Hepatic stellate cell (primary cell): ENCODE measurements at regions not wholly inside any gene's neighbourhood (a gene's known extent, or its start where the extent isn't known, plus 50 kb on each side); places are given as distances from the start of the nearest gene placed in this dataset.
"Not testable (repeated sequence)": the region's sequence is repeated elsewhere in the genome, so short reads cannot be mapped to it uniquely, and the experiment has no call there.

Experiments used
- DNase-seq: peaks from one replicate; pipeline ENCODE4 v3.0.0; 2011; ENCODE audit warnings: low spot score

DNA sequence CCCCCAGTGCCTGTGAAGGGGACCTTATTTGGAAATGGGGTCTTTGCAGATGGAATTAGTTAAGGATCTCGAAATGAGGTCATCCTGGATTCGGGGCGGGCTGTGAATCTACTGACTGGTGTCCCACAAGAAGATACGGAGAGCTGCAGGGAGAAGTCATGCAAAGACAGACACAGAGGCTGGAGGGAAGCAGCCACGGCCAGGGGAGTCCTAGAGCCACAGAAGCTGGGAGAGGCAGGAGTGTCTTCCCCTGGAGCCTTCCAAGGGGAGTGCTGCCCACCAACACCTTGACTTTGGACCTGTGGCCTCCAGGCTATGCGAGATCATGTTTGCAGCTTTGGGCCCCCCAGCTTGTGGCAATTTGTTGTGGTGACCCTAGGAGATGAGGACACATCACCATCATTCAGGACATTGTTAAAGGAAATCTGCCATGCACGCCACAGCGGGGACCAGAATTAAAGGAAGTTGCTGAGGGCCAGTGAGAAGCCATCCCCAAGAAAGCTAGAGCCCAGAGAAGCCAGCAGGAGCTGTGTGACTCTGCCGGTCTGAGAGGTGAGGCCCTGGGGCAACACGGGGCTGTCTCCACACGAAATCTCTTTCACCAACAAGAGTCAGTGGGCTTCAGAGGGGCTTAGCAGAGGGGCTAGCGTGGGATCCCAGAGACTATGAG is 434.7 kb downstream of the BRD1 start:
- DNase-seq: no peak

DNA sequence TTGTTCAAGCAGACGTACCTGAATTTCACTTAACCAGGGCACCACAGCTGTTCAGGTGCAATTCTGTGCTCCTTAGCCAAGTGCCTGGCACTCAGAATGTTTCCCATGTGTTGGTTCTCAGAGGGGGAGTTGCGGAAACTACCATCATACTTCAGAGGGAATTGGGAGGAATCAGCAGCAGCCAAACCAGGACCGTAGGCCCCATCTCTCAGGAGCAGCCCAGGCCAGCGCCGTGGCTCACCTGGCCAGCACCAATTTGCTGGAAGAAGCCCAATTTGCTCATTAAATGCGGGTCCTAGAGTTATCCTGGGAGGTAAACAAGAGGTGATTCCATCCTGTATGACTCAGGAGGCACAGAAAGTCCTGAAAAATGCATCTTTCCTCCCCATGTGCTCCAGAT is 435.4 kb downstream of the BRD1 start:
- no peak for DNase-seq

DNA sequence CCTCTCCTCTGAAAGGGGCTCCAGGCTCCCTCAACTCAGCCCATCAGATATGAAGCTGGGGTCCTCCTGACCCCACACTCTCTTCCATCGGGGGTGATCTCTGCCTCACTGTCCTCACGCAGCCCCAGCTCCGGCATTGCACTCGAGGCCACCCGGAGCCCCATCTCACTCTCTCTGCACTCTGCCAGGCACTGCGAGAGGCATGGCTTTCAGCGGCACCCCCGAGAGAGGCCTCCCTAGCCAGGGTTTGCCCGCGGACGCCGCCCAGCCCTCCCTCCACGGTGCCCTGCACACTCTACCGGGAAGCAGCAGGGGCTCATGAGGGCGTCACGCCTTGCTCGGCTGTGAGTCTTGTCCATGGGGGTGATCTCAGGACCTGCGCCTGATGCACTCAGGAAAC is 436.2 kb downstream of the BRD1 start:
- DNase-seq: no peak

DNA sequence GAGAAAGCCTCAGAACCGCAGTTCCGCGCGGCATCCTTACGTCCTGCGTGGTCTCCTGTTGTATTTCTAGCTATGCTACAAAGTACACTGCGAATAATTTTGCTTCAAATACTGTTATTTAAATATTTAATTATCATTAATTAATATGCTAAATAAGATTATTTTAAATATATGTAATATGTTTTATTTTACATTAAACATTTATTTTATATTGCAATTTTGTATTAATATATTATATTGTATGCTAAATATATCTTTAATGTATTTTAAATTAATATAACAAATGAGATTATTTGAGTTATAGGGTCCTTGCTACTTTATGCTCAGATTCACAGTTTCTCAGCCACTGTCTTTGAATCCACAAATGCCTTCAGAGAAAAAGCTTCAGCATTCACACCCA is 436.7 kb downstream of the BRD1 start:
- DNase-seq: no peak

DNA sequence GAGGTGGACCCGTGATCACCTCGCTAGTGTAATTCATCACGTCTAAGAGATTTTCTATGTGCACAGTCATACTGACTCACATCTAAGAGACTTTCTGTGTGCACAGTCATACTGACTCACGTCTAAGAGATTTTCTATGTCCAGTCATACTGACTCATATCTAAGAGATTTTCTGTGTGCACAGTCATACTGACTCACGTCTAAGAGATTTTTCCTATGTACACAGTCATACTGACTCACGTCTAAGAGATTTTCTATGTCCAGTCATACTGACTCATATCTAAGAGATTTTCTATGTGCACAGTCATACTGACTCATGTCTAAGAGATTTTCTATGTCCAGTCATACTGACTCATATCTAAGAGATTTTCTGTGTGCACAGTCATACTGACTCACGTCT is 443.8 kb downstream of the BRD1 start:
- DNase-seq: not testable (repeated sequence)

DNA sequence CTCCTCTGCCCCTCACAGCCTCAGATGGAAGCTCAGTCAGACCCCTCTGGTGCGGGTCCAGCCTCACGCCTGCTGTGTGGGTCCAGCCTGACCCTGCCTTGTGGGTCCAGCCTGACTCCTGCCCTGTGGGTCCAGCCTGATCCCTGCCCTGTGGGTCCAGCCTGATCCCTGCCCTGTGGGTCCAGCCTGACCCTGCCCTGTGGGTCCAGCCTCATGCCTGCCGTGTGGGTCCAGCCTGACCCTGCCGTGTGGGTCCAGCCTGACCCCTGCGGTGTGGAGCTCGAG is 445.3 kb downstream of the BRD1 start:
- DNase-seq: no peak

DNA sequence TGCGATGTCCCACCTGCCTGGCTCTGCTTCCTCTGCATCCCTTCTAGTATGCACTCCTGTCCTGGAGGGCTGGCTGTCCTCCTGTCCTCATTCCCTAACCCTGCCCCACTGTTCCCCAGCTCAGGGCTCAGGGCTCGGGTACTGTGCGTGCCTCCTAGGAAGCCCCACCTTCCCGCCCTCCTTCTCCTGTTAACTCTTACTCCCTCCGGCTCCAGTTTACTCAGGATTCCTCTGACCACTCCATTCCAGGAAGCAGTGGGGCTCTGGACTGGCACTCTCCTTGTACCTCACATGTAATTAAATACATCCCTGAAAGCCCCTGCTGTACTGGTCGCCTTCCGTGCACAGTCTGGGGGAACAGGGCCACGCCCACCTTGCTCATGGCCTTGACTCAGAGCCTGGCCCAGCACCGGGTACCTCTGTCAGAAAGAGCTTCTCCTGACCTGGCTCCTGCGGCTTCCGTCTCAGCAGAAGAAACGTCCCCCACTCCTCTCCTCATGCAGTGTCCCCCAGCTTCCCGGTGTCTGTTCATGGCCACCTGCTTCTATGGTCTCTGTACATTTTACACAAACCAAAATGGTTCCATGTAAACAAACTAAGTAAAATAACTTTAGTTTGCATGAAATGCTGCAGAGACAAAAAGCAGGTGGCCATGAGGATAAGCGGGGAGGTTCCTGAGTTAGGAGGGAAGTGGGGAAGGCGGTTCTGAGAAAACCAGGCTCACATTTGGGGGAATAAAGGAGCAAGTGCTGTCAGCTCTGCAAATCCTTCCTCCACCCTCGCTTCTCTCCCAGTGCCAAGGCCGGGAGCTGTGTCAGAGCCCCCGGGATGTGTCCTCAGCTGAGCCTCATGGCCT is 445.9 kb downstream of the BRD1 start:
- DNase-seq: no peak

DNA sequence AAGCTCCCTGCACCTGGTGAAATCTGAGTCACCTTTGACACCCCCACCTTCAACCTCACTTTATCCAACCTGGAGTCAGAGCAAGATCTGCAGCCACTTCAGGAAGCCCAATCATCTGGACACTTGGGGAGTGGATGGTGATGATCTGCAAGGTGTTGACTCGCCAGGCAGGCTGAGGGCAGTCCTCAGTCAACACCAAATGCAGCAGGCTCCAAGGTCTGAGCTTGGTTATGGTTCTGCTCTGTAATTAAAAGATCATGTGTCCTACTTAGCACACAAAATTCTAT is 446.9 kb downstream of the BRD1 start:
- DNase-seq: no peak

DNA sequence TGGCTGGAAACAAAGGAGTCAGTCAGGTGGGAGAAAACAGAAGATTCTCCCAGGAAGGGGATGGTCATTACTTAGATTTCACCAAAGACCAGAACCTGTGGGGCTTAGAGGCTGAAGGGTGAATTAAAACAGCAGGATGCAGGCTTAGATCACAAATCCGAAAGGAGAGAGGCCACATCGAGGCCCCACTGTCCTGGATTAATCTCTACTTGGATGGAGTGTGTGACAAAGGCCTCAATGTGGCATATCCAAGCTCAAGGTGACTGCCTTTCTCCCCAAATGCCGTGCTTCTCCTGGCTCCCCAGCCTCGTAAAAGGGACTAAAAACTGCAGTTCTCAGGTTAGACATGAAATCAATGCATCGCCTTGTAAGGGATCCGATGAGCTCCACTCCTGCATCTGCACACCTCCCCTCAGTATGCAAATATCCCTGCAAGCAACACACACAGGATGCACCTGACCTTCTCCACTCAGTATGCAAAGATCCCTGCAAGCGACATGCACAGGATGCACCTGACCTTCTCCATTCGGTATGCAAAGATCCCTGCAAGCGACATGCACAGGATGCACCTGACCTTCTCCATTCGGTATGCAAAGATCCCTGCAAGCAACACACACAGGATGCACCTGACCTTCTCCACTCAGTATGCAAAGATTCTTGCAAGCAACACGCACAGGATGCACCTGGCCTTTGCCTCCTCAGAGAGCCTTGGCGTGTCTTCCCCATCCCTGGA is 447.4 kb downstream of the BRD1 start:
- DNase-seq: no peak

DNA sequence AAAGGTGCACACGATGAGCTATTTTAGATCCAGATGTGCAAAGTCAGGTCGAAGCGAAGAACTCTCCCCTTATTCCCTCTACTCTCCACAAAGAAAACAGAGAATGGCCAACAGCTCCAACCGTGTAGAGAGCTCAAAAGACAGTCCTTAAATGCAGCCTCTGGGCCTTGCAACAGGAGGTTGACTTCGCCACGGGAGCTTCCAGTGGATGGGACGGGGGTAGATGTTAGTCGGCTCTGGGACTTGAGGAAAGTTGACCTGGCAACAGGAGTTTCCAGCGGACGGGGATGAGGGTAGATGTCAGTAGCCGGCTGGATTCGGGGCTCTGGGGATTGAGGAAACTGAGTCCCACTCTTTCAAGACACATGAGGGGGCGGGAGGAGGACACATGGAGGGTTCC is 450.4 kb downstream of the BRD1 start:
- DNase-seq: no peak

DNA sequence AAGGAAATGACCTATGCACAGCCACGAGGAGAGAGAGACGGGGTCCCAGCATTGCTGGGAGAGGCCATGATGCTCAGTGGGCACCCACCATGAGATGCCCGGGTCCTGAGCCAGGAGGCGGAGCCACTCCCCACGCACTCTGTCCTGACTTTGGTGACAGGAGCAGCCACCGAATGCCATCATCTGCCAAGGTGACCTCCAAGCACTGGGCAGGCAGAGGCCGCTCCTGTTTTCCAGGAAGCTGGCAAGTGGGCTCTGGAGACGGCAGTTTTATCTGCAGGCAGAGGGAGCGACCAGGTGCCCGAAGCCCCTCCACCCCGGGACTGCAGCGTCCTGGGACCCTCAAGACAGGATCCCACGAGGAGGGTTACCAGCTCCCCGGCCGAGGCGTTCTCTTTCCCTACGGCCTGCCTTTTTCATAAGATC is 453.9 kb downstream of the BRD1 start:
- no peak for DNase-seq

DNA sequence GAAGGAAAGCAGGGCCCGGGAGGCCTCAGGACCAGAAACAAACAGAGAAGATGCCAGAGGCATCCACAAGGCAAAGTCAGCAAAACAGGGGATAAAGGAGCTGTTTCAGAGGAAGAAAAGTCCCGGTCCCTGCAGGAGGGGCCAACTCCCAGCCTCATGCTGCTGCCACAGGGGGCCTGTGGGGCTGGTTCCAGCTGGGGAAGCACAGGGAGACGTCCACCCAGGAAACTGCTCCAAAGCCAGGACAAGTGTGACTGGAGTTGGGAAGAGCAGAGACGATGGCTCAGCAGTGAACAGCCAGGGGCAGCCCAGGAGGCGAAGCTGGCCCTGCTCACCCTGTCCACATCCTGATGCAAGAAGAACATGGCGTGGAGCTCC is 454.4 kb downstream of the BRD1 start:
- no peak for DNase-seq

DNA sequence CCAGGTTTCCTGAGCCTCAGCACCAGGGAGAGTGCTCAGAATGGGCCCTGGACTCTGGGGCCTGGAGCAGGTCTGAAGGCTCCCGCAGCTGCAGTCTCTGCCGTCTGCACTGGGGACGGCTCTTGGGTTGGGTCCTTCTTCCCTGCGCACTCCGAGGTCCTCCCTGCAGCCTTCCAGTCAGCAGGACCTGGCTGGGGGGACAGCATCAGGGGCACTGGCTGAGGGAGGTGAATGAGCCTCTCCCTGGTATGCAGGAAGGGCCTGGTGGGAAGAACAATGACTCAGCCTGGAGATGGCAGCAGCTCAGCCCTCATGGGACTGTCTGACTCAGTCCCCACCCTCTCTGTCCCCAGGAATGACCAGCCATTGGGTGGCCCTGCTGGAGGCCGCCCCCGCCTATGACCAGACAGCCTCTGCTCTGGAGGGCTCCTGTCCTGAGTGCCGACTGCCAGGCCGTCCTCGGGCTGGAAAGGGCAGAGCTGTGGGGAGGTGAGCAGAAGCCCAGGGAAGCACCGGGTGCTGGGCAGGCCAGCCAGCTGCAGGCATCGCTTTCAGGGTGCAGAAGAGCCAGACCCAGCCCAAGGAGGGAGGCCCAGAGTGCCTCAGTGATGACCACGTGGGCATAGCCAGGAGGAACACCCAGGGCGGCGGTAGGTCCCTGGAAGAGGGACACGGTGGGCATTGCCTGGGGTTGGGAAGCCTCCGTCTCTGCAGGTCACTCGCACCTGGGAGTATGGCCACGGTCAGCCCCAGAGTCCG is 455.0 kb downstream of the BRD1 start:
- DNase-seq: peak; percentile 22

DNA sequence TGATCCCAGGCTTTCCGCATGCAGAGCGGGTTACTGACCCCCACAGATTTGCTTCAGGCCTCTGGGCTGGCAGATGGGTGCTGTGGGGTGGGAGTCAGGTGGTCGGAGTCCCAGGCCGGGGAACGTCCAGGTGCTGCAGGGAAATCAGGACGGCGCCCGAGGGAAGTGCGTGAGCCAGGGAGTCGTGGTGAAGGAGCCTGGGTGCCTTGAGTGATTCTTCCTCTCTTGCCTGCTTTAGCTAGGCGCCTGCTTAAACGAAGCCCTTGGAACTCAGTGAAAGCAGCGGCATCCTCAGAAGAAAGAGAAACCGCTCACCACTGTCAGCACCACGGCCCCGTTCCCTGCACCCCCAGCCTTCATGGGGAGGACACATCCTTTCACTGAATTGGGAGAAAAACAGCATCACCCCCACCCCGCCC is 455.6 kb downstream of the BRD1 start:
- no peak for DNase-seq

DNA sequence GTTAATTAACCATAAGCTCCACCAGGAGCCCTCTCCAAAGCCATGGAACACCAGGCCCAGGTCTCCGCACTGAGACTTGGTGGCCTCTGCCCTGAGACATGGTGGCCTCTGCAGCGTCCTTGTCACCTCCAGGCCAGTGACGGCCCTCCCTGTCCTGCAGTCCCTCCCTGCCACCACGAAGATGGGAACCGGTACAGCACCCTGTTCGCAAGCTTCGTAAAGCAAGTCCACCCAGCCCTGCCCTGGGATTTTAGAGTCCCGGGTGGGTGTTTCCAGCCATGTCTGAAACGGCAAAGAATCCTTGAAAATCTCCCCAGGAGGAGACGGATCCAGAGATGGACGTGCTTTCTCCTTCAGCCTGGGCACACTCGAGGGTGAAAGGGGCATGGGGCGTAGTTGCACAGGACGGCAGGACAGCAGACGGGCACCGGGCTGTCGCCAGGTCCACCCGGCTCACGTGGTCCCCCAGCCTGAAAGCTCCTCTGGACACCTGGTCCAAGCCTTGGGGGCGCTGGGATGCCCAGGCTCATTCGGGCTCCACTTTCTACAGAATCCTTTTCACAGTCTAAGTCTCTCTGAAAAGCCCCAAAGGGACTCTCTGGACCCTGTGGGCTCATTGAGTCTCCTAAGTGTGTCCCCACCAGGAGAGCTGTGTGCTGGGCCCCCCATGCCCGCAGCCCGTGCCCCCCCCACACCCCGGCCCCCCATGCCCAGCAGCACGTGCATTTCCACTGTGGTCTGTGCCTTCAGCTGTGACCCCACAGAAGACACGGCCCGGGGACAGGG is 456.2 kb downstream of the BRD1 start:
- no peak for DNase-seq

DNA sequence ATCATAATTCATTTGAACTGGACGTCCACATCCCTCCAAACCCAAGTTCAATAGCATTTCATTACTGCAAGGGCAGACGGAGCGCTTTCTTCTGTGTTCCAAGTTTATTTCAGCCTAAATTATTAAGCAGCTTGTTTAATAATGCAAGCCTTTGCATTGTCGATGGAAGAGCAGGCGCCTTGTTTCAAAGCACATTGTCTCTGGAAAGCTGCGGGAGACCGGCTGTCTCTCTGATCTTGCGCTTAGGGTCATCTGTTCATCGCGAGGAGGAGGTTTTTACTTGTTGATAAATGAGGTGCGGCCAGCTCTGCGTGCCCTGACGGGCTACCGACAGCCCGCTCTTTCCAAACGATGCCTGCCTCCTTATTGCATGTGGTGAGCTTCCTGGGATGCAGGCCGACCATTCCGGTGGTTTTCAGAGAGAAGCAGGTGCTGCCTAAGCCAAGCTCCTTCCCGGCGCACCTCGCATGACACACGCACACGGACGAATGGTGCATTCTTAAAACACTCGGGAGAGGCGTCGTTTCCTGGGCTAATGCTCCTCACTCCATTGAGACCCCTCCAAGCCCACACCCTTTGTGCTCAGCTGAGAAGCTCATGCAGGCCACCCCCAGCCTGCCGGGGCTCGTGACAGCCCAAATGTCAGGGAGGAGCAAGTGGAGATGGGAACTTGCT is 456.9 kb downstream of the BRD1 start:
- DNase-seq: no peak

DNA sequence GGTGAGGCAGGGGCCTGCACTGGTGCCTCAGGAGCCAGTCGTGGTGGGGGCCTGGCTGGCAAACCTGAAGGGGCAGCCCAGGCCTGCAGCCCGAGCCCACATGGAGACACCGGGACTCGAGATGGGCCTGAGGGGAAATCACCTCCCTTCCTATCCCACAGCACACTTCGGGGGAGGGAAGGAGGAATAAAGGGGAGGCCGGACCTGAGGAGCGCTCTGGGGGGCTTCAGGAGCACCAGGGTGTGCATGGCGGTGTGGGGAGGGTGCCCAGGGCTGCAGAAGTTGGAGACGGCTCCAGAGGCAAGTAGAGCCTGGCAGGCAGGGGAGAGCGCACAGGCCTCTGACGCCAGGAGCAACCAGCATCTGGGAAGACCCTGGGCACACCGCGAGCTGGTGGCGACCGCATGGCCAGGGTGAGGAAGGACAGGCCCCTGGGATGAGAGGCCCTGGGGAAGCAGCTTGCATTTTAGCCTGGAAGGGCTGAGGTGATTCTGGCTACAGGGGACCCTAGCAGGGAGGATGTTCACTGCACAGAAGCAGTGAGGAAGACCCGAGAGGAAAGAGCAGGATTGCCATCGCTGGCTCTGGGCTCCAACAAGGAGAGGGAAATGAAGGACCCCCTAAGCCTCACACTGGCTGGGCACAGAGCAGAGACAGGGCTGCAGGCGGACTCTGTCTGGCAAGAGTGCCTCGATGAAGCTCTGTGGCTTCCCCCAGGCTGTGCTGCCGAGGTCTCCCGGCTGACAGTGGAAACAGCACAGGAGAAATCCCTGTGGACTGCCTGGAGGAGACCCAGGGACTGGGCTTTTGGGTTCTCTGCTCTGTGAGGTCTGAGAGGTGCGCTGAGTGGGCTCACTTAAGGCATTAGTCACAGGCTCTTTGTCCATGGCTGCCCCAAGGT is 457.7 kb downstream of the BRD1 start:
- no peak for DNase-seq

DNA sequence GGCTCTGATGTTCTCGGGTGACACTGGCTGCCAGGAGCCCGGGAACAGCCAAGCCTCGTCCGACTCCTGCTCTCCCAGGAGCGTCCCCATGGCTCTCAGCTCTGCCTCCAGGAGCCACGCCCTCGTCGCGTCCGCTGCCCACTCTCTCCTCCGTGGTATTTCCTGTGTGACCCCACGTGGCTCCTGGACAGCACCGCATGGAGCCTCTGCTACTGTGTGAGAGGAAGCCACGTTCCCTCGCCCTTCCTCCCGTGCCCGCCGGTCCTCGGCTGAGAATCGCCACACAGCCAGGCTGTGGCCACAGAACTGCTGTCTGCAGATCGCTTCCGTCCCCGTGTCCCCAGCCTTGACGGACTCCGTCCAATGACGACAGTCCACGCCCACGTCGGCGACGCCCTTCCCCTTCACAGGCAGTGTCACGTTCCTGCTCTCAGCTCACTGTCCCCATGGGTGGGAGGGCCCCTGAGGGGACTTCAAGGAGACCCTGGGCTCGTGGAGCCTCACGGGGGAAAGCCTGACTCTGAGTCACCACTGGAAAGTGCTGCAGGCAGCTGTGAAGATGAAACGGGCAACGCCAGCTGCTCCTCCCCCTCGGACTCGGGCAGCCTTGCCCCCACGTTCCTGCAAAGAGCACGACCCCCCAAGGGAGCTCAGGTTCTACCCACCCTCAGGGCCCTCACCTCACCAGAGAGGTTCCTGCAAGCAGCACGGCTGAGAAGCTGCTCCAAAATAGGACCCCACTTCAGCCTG is 458.5 kb downstream of the BRD1 start:
- DNase-seq: no peak

DNA sequence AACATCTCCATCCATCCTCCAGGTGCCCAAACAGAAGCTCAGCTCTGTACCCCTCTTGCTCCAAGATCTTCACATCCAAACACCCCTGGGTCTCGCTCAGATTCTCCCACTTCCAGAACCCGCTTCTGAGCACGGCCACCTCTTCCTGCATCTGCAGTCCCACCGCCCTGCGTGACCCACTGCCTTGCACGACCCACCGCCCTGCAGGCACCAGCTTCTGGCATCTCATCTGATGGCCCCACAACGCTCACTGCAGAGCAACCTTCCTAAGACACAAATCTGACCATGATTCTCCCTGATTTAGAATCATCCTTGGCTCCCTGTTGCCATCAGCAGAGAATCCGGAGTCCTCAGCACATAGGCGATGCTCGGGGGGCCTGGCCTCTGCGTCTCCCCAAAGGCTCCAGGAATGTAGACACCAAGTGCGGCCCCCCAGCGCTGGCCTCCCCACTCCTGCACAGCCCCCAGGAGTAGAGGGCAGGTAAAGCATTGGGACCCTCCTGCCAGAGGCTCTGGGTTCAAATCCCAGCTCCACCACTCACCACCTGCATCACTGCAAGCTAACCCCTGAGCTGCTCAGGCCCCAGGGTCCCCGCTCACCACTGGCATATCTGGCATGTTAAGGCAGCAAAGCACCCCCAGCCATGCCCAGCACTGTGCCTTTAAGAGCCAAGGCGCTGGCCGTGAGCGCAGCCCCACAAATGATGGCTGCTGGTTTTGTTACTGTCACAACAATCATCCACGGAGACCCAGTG is 459.3 kb downstream of the BRD1 start:
- DNase-seq: no peak
